GM23248 (cell line): ENCODE measurements at regions not wholly inside any gene's neighbourhood (a gene's known extent, or its start where the extent isn't known, plus 50 kb on each side); places are given as distances from the start of the nearest gene placed in this dataset.

Source experiments
- DNase-seq: peaks from one replicate; pipeline ENCODE4 v3.0.0-alpha.2; 2015
- H2AFZ ChIP-seq: fragments of 200-600 bp; sonication (generic); 2 replicates; pipeline ENCODE4 v1.6.1; 2016; ENCODE audit warnings: antibody characterized with exemption
- H3F3A ChIP-seq: fragments of 200-600 bp; sonication (generic); 2 replicates; pipeline ENCODE4 v1.6.1; 2016; ENCODE audit warnings: mild to moderate bottlenecking, antibody characterized with exemption, mixed run types; ENCODE audit not compliant: insufficient read depth
- H3K27ac ChIP-seq: fragments of 200-600 bp; sonication (generic); 2 replicates; pipeline ENCODE4 v1.5.1; 2016; ENCODE audit warnings: mild to moderate bottlenecking
- H3K27me3 ChIP-seq: fragments of 200-600 bp; sonication (generic); replicated peaks from 2 replicates; pipeline ENCODE4 v1.6.1; 2016; ENCODE audit warnings: mild to moderate bottlenecking; ENCODE audit not compliant: insufficient read depth
- H3K36me3 ChIP-seq: fragments of 200-600 bp; sonication (generic); 2 replicates; pipeline ENCODE4 v1.6.1; 2016; ENCODE audit warnings: low read depth, mild to moderate bottlenecking
- H3K4me1 ChIP-seq: fragments of 200-600 bp; sonication (generic); 2 replicates; pipeline ENCODE4 v1.6.1; 2016; ENCODE audit warnings: mild to moderate bottlenecking; ENCODE audit not compliant: insufficient read depth
- H3K4me2 ChIP-seq: fragments of 200-600 bp; sonication (generic); one replicate; pipeline ENCODE4 v1.6.1; 2016; ENCODE audit warnings: mild to moderate bottlenecking; ENCODE audit not compliant: unreplicated experiment
- H3K4me3 ChIP-seq: fragments of 200-600 bp; sonication (generic); 2 replicates; pipeline ENCODE4 v1.5.1; 2016; ENCODE audit warnings: mild to moderate bottlenecking
- H3K79me2 ChIP-seq: fragments of 200-600 bp; sonication (generic); 2 replicates; pipeline ENCODE4 v1.6.1; 2016; ENCODE audit warnings: mild to moderate bottlenecking; ENCODE audit not compliant: insufficient read depth
- H3K9ac ChIP-seq: fragments of 200-600 bp; sonication (generic); 2 replicates; pipeline ENCODE4 v1.6.1; 2016; ENCODE audit warnings: mild to moderate bottlenecking
- H3K9me2 ChIP-seq: fragments of 200-600 bp; sonication (generic); 2 replicates; pipeline ENCODE4 v1.6.1; 2016; ENCODE audit warnings: mixed run types, mild to moderate bottlenecking, moderate library complexity; ENCODE audit not compliant: insufficient read depth
- H3K9me3 ChIP-seq: fragments of 200-600 bp; sonication (generic); one replicate; pipeline ENCODE4 v1.6.1; 2017; ENCODE audit warnings: low read depth
- H4K20me1 ChIP-seq: fragments of 200-600 bp; sonication (generic); 2 replicates; pipeline ENCODE4 v1.6.0; 2016; ENCODE audit not compliant: insufficient read depth
- EZH2 ChIP-seq: fragments of 200-600 bp; sonication (generic); IDR thresholded peaks from 2 replicates; pipeline ENCODE4 v1.6.1; 2018; ENCODE audit warnings: antibody characterized with exemption, mild to moderate bottlenecking; ENCODE audit not compliant: insufficient read depth, poor library complexity, severe bottlenecking
- EZH2phosphoT487 ChIP-seq: fragments of 200-600 bp; sonication (generic); IDR thresholded peaks from 2 replicates; pipeline ENCODE4 v1.6.1; 2018; ENCODE audit warnings: antibody characterized with exemption, moderate library complexity, mild to moderate bottlenecking, low read depth; ENCODE audit not compliant: insufficient read depth
- WGBS, 2 experiments: methylation state at CpG; one replicate each; pipeline ENCODE4 v1.1.6; 2015 to 2017; ENCODE audit warnings: low lambda C conversion rate in 2 of 2, low coverage in 1 of 2; ENCODE audit errors: missing lambda C conversion rate in 2 of 2; 5-methylcytosine and 5-hydroxymethylcytosine counted together
- in situ Hi-C: fragments of 300-500 bp; cut with MboI; formaldehyde crosslinking; loops from 2 replicates; pipeline ENCODE4 v1.15.0; 2020

DNA sequence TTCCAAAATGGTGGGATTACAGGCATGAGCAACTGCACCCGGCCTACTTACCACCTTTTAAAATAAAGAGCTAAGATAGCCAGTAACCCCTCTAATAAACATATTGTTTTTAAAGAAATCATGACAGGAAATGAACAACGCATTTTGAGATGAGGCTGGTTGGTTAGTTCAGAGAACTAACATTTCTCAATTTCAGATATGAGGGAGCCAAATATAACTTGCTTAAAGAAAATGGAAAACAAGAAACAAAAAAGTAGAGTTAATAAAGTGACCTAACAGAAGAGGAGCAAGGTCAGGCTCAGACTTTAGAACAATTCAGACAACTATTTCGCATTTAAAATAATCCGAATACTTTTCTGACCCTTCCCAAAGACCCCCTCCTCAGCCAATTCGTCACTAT, 254.9 kb upstream of the PHF14 start:
- no peak for DNase-seq
- Histone ChIP-seq H3F3A (no peaks in the 10 kb centered on the region), H3K4me2 (no peak overlapping the region), H3K9me3 (no peaks in the 10 kb centered on the region), H3K4me1 (no peaks in the 10 kb centered on the region), H3K27me3 (no peaks in the 10 kb centered on the region), H3K9me2 (no peaks in the 10 kb centered on the region), H3K9ac (no peak overlapping the region), H4K20me1 (no peaks in the 10 kb centered on the region), H3K4me3 (no peak overlapping the region), H3K36me3 (no peaks in the 10 kb centered on the region), H3K27ac (no peak overlapping the region), H2AFZ (no peak overlapping the region), H3K79me2 (no peaks in the 10 kb centered on the region)
- no peak for TF ChIP-seq EZH2phosphoT487
- no peak for TF ChIP-seq EZH2
- in situ Hi-C loops, result no loop called here
- WGBS, 2 experiments, result 9 to 16% methylated on average over 5 of the region's 5 CpGs

DNA sequence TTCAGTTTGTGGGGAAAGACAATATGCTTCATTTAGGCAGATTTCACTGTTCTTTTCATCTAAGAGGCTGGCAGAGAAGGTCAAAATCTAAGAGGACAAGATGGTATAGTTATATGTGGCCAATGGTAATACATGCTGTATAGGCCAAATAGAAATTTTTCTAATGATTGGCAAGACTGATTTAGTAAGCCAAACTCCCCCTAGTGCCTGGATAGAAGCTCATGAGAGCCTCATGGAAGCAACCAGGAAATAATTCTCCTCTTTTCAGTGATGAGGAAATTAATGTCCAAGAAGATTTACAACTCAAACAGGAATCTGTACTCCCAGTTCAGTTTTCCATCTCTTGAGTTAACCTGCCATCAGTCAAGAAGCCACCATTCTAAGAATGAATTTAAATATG, 253.6 kb upstream of the PHF14 start:
- H3K4me3 ChIP-seq, result no peak overlapping the region
- no peaks in the 10 kb centered on the region for H4K20me1 ChIP-seq
- TF ChIP-seq EZH2phosphoT487 (no peak), EZH2 (no peak)
- H3F3A ChIP-seq, result no peaks in the 10 kb centered on the region
- H3K9me2 ChIP-seq, result no peaks in the 10 kb centered on the region
- H2AFZ ChIP-seq, result no peak overlapping the region
- H3K4me1 ChIP-seq, result no peaks in the 10 kb centered on the region
- no peaks in the 10 kb centered on the region for H3K27me3 ChIP-seq
- H3K9me3 ChIP-seq, result peaks cover 3% of the 10 kb centered on the region
- H3K4me2 ChIP-seq, result no peak overlapping the region
- in situ Hi-C loops, result no loop called here
- H3K79me2 ChIP-seq, result no peaks in the 10 kb centered on the region
- no peak overlapping the region for H3K27ac ChIP-seq
- no peak for DNase-seq
- H3K9ac ChIP-seq, result no peak overlapping the region
- H3K36me3 ChIP-seq, result no peaks in the 10 kb centered on the region

DNA sequence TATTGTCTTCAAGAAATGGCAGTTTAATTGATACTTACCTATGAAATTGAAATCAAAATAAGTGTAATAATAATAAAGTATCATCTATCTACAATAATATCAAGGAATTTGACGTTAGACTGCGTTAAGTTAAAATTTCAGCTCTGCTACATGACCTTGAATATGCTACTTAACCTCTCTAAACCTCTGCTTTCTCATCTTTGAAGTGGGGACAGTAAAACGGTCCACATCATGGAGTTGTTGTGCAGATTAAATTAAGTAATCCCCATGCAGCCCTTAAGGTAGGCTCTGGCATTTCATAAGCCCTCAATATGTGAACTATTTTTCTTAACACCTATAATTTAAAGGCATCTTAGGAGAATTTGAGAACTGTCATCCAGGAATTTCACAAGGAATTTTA, 252.4 kb upstream of the PHF14 start:
- no peak for TF ChIP-seq EZH2
- no peak for TF ChIP-seq EZH2phosphoT487
- H3K9me3 ChIP-seq, result peaks cover 3% of the 10 kb centered on the region
- in situ Hi-C loops, result no loop called here
- no peaks in the 10 kb centered on the region for H3K27me3 ChIP-seq
- H2AFZ ChIP-seq, result no peak overlapping the region
- no peak overlapping the region for H3K4me3 ChIP-seq
- no peak for DNase-seq
- H3K79me2 ChIP-seq, result no peaks in the 10 kb centered on the region
- no peaks in the 10 kb centered on the region for H3K9me2 ChIP-seq
- no peak overlapping the region for H3K9ac ChIP-seq
- no peak overlapping the region for H3K27ac ChIP-seq
- H3F3A ChIP-seq, result no peaks in the 10 kb centered on the region
- H4K20me1 ChIP-seq, result no peaks in the 10 kb centered on the region
- H3K36me3 ChIP-seq, result no peaks in the 10 kb centered on the region
- H3K4me1 ChIP-seq, result no peaks in the 10 kb centered on the region
- WGBS, 2 experiments, result 10 to 24% methylated on average over 3 of the region's 3 CpGs
- no peak overlapping the region for H3K4me2 ChIP-seq

DNA sequence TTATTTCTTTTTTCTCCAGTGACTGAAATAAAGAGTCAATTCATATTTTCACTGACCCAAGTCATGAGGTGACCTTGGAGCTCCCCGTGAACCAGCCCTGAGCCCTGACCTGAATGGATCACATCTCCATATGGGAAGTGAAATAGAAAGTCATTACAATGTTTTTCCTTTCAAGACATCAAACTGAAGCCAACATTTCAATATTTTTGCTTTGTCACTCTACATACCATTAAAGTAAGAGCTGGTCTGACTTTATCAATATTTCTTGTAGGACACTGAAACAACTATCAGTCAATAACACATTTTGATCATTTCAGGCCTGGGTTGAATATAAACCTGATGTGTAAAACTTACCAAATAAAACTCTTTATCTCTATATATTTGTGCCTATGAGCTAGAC, 249.8 kb upstream of the PHF14 start:
- Histone ChIP-seq H3K9me2 (no peaks in the 10 kb centered on the region), H3K27ac (no peak overlapping the region), H3K9me3 (peaks cover 3% of the 10 kb centered on the region), H3K79me2 (no peaks in the 10 kb centered on the region), H3K9ac (no peak overlapping the region), H3K4me2 (no peak overlapping the region), H2AFZ (no peak overlapping the region), H4K20me1 (no peaks in the 10 kb centered on the region), H3K27me3 (no peaks in the 10 kb centered on the region), H3K36me3 (no peaks in the 10 kb centered on the region), H3F3A (no peaks in the 10 kb centered on the region), H3K4me1 (no peaks in the 10 kb centered on the region), H3K4me3 (no peak overlapping the region)
- no peak for DNase-seq
- TF ChIP-seq EZH2phosphoT487 (no peak), EZH2 (no peak)
- WGBS, 2 experiments, result 4 to 6% methylated on average over 1 of the region's 1 CpG
- in situ Hi-C loops, result no loop called here

DNA sequence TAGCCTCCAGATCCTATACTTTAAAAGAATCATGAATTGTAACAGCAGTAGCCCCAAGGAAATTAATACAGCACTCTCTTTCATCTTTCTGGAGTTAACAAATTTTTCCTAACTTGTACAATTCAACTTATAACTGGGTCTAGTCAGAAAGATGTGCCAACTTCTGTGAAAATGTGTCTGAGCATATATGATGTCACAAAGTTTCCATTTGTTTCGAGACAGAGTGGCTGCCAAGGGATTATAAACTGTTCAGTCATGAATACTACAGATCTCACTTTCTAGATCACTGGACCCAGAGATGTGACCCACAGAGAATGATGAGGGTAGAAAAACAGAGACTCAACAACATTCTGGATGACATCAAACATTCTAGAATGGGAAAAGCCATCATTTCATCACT, 249.2 kb upstream of the PHF14 start:
- Histone ChIP-seq H3K9ac (no peak overlapping the region), H3K4me2 (no peak overlapping the region), H3K4me1 (no peaks in the 10 kb centered on the region), H3K79me2 (no peaks in the 10 kb centered on the region), H3K9me3 (peaks cover 3% of the 10 kb centered on the region), H3F3A (no peaks in the 10 kb centered on the region), H3K27ac (no peak overlapping the region), H3K27me3 (no peaks in the 10 kb centered on the region), H3K9me2 (no peaks in the 10 kb centered on the region), H4K20me1 (no peaks in the 10 kb centered on the region), H3K4me3 (no peak overlapping the region), H3K36me3 (no peaks in the 10 kb centered on the region), H2AFZ (no peak overlapping the region)
- DNase-seq, result no peak
- 0% methylated on average over 1 of the region's 1 CpG for WGBS, 2 experiments
- TF ChIP-seq EZH2phosphoT487, result no peak
- in situ Hi-C loops, result no loop called here
